ENCODE measurements at regions not wholly inside any gene's neighbourhood (a gene's known extent, or its start where the extent isn't known, plus 50 kb on each side); places are given as distances from the start of the nearest gene placed in this dataset.

DNA sequence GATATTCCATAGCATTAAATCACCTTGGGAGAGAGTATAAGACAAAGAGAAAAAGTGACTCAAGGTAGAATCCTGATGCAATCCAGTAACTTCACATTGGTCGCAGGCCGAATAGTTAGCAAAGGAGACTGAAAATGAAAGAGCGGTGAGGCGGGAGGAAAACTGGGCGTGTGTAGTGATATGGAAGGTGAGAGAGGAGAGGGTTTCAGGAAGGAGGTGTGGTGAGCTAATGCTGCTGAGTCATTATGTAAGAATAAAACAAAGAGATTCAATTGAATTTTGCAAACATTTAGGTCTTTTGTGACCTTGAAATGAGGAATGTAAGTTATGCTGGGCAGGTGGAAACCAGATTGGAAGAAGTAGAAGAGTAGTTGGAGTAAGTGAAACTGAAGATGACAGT, 235.3 kb downstream of the C3orf38 start:
- TF ChIP-seq, protein P1, sequence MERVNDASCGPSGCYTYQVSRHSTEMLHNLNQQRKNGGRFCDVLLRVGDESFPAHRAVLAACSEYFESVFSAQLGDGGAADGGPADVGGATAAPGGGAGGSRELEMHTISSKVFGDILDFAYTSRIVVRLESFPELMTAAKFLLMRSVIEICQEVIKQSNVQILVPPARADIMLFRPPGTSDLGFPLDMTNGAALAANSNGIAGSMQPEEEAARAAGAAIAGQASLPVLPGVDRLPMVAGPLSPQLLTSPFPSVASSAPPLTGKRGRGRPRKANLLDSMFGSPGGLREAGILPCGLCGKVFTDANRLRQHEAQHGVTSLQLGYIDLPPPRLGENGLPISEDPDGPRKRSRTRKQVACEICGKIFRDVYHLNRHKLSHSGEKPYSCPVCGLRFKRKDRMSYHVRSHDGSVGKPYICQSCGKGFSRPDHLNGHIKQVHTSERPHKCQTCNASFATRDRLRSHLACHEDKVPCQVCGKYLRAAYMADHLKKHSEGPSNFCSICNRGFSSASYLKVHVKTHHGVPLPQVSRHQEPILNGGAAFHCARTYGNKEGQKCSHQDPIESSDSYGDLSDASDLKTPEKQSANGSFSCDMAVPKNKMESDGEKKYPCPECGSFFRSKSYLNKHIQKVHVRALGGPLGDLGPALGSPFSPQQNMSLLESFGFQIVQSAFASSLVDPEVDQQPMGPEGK (CRISPR knock-in tag; IDR thresholded peaks at IDR 0.05; ENCODE audit: borderline replicate concordance) = no peak
- TF ChIP-seq OSR1 (CRISPR knock-in tag; IDR thresholded peaks at IDR 0.05) (no peak), ZFP30 (CRISPR knock-in tag; IDR thresholded peaks at IDR 0.05) (no peak), CSDC2 (CRISPR knock-in tag; IDR thresholded peaks at IDR 0.05) (no peak), ISL1 (CRISPR knock-in tag; IDR thresholded peaks at IDR 0.05) (no peak), ZNF70 (CRISPR knock-in tag; IDR thresholded peaks at IDR 0.05) (no peak), RARB (CRISPR knock-in tag; IDR thresholded peaks at IDR 0.05) (no peak), PPARA (CRISPR knock-in tag; IDR thresholded peaks at IDR 0.05; ENCODE audit: borderline replicate concordance) (no peak), ZC3H10 (CRISPR knock-in tag; IDR thresholded peaks at IDR 0.05) (no peak), ARNTL (CRISPR knock-in tag; IDR thresholded peaks at IDR 0.05; ENCODE audit: borderline replicate concordance, low read depth) (no peak)
- TF ChIP-seq, protein P2, sequence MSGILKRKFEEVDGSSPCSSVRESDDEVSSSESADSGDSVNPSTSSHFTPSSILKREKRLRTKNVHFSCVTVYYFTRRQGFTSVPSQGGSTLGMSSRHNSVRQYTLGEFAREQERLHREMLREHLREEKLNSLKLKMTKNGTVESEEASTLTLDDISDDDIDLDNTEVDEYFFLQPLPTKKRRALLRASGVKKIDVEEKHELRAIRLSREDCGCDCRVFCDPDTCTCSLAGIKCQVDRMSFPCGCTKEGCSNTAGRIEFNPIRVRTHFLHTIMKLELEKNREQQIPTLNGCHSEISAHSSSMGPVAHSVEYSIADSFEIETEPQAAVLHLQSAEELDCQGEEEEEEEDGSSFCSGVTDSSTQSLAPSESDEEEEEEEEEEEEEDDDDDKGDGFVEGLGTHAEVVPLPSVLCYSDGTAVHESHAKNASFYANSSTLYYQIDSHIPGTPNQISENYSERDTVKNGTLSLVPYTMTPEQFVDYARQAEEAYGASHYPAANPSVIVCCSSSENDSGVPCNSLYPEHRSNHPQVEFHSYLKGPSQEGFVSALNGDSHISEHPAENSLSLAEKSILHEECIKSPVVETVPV (CRISPR knock-in tag; IDR thresholded peaks at IDR 0.05) = no peak
- TF ChIP-seq, protein P3, sequence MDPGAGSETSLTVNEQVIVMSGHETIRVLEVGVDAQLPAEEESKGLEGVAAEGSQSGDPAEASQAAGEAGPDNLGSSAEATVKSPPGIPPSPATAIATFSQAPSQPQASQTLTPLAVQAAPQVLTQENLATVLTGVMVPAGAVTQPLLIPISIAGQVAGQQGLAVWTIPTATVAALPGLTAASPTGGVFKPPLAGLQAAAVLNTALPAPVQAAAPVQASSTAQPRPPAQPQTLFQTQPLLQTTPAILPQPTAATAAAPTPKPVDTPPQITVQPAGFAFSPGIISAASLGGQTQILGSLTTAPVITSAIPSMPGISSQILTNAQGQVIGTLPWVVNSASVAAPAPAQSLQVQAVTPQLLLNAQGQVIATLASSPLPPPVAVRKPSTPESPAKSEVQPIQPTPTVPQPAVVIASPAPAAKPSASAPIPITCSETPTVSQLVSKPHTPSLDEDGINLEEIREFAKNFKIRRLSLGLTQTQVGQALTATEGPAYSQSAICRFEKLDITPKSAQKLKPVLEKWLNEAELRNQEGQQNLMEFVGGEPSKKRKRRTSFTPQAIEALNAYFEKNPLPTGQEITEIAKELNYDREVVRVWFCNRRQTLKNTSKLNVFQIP (CRISPR knock-in tag; IDR thresholded peaks at IDR 0.05; ENCODE audit: borderline replicate concordance, low read depth) = no peak
- TF ChIP-seq, protein P4, sequence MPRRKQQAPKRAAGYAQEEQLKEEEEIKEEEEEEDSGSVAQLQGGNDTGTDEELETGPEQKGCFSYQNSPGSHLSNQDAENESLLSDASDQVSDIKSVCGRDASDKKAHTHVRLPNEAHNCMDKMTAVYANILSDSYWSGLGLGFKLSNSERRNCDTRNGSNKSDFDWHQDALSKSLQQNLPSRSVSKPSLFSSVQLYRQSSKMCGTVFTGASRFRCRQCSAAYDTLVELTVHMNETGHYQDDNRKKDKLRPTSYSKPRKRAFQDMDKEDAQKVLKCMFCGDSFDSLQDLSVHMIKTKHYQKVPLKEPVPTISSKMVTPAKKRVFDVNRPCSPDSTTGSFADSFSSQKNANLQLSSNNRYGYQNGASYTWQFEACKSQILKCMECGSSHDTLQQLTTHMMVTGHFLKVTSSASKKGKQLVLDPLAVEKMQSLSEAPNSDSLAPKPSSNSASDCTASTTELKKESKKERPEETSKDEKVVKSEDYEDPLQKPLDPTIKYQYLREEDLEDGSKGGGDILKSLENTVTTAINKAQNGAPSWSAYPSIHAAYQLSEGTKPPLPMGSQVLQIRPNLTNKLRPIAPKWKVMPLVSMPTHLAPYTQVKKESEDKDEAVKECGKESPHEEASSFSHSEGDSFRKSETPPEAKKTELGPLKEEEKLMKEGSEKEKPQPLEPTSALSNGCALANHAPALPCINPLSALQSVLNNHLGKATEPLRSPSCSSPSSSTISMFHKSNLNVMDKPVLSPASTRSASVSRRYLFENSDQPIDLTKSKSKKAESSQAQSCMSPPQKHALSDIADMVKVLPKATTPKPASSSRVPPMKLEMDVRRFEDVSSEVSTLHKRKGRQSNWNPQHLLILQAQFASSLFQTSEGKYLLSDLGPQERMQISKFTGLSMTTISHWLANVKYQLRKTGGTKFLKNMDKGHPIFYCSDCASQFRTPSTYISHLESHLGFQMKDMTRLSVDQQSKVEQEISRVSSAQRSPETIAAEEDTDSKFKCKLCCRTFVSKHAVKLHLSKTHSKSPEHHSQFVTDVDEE (CRISPR knock-in tag; IDR thresholded peaks at IDR 0.05) = no peak
- TF ChIP-seq, protein P5, sequence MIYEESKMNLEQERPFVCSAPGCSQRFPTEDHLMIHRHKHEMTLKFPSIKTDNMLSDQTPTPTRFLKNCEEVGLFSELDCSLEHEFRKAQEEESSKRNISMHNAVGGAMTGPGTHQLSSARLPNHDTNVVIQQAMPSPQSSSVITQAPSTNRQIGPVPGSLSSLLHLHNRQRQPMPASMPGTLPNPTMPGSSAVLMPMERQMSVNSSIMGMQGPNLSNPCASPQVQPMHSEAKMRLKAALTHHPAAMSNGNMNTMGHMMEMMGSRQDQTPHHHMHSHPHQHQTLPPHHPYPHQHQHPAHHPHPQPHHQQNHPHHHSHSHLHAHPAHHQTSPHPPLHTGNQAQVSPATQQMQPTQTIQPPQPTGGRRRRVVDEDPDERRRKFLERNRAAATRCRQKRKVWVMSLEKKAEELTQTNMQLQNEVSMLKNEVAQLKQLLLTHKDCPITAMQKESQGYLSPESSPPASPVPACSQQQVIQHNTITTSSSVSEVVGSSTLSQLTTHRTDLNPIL (CRISPR knock-in tag; IDR thresholded peaks at IDR 0.05; ENCODE audit: low read depth) = no peak

Data from SK-N-SH treated with all-trans-retinoic acid at 6 μM for 48 hours (cell line).